HAP-1 (cell line): ENCODE measurements at regions not wholly inside any gene's neighbourhood (a gene's known extent, or its start where the extent isn't known, plus 50 kb on each side); places are given as distances from the start of the nearest gene placed in this dataset.
"Not testable (repeated sequence)": the region's sequence is repeated elsewhere in the genome, so short reads cannot be mapped to it uniquely, and the experiment has no call there.

Experiments
- DNase-seq, 2 experiments: peaks; one replicate each; pipeline ENCODE4 v3.0.0-alpha.2; 2016 to 2020; ENCODE audit warnings: low spot score in 2 of 2
- H3K27me3 ChIP-seq: fragments of 250-450 bp; sonication (Bioruptor Pico); 2 replicates; pipeline ENCODE4 v1.5.1; 2020; ENCODE audit warnings: low read depth, mild to moderate bottlenecking, moderate library complexity
- H3K36me3 ChIP-seq: fragments of 250-450 bp; sonication (Bioruptor Pico); replicated peaks from 2 replicates; pipeline ENCODE4 v1.5.1; 2020; ENCODE audit warnings: mild to moderate bottlenecking
- H3K4me1 ChIP-seq: fragments of 250-450 bp; sonication (Bioruptor Pico); 2 replicates; pipeline ENCODE4 v1.5.1; 2020; ENCODE audit warnings: mild to moderate bottlenecking
- H3K4me3 ChIP-seq: fragments of 250-450 bp; sonication (Bioruptor Pico); 2 replicates; pipeline ENCODE4 v1.5.1; 2020; ENCODE audit warnings: mild to moderate bottlenecking, moderate library complexity
- H3K9me3 ChIP-seq: fragments of 250-450 bp; sonication (Bioruptor Pico); 2 replicates; pipeline ENCODE4 v1.5.1; 2020; ENCODE audit warnings: mild to moderate bottlenecking, moderate library complexity
- in situ Hi-C: fragments of 300-500 bp; cut with MboI; formaldehyde crosslinking; loops from 3 replicates; pipeline ENCODE4 v1.14.3; 2020; ENCODE audit warnings: low sequenced_read_pairs, inconsistent platforms, mixed read lengths

- H3K9me3 ChIP-seq, H3K27me3 ChIP-seq, H3K4me1 ChIP-seq, H3K4me3 ChIP-seq, H3K36me3 ChIP-seq, in situ Hi-C loops, DNase-seq: not testable (repeated sequence)
These were observed 136.0 kb downstream of the ATP6V0E2 start for GRCh38 chr7:150009620-150010303.

- H3K9me3 ChIP-seq, in situ Hi-C loops, H3K4me1 ChIP-seq, DNase-seq, H3K27me3 ChIP-seq, H3K4me3 ChIP-seq, H3K36me3 ChIP-seq: not testable (repeated sequence)
These were observed 143.0 kb downstream of the ATP6V0E2 start for GRCh38 chr7:150016651-150017189.

GRCh38 chr7:150020210-150020609, 146.4 kb downstream of the ATP6V0E2 start:
- in situ Hi-C loops, H3K36me3 ChIP-seq, H3K9me3 ChIP-seq, H3K4me1 ChIP-seq, DNase-seq, H3K4me3 ChIP-seq, H3K27me3 ChIP-seq: not testable (repeated sequence)

DNA sequence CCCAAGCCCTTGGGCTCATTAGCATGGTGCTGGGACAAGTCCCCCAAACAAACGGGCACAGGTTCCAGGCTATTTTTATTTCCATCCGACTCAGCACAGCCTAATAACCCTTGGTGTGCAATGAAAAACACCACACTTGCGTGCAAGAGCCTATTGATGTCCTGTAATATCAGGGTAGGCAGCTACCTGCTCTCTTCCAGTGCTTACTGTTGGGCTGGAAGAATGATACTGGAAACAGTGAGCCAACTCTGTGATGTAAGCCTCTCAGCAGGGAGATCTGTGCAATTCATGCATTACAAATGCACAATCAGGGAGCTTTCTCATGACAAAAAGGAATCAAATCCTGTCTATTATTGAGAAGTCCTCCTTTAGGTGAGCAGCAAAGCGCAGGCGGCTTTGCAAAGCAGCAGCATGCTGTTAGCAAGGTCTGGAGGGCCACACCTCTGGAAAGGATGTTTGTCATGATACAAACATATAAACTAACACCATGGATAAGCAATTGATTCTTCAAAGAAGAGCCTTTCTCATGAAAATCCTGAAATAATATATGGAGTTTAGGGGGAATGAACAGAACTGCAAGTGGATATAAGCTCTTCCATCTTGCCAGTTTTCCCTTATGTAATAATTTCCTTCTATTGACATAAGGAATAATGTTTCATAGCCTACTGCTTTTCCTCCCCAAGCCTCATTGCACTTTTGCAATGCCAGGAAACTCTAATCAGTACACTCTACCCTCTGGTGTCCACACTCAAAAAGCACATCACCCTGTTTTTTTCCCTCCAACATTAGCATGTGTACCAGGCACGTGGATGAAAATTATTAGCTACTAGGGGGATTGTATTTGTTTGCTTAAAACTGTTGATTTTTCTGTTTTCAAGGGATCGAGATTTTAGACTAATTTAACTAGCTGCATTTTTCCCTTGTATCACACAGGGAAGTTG, 151.1 kb downstream of the ATP6V0E2 start:
- in situ Hi-C loops, H3K4me1 ChIP-seq: not testable (repeated sequence)

GRCh38 chr7:150025802-150026201, 152.0 kb downstream of the ATP6V0E2 start:
- H3K36me3 ChIP-seq, H3K27me3 ChIP-seq, H3K4me1 ChIP-seq, DNase-seq, H3K9me3 ChIP-seq, H3K4me3 ChIP-seq, in situ Hi-C loops: not testable (repeated sequence)

More for the DNA sequence above, 151.1 kb downstream of the ATP6V0E2 start:
- not testable (repeated sequence) for DNase-seq, H3K9me3 ChIP-seq, H3K27me3 ChIP-seq, H3K4me3 ChIP-seq, H3K36me3 ChIP-seq

- H3K27me3 ChIP-seq, H3K4me1 ChIP-seq, DNase-seq, H3K9me3 ChIP-seq, H3K4me3 ChIP-seq, H3K36me3 ChIP-seq, in situ Hi-C loops: not testable (repeated sequence)
These were observed 154.7 kb downstream of the ATP6V0E2 start for GRCh38 chr7:150028344-150029012.

DNA sequence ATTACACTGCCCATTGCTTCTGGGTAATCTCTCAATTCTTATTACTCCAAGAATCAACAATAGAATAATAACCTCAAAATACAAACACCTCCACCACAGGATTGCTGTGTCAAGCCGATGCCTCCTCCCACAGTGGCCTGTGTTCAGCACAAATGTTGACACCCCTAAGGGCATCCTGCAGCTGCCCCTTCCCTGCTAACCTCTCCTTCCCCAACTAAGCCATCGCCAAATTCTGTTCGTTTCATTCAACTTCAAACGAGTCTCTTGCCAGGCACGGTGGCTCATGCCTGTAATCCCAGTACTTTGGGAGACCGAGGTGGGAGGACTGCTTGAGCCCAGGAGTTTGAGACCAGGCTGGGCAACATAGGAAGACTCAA, 155.2 kb downstream of the ATP6V0E2 start:
- H3K4me1 ChIP-seq, DNase-seq, H3K36me3 ChIP-seq, H3K27me3 ChIP-seq, in situ Hi-C loops, H3K9me3 ChIP-seq, H3K4me3 ChIP-seq: not testable (repeated sequence)

- in situ Hi-C loops, H3K36me3 ChIP-seq, H3K4me3 ChIP-seq, H3K4me1 ChIP-seq, DNase-seq, H3K9me3 ChIP-seq, H3K27me3 ChIP-seq: not testable (repeated sequence)
These were observed 158.0 kb downstream of the ATP6V0E2 start for GRCh38 chr7:150031733-150032132.

GRCh38 chr7:150033711-150034110, 159.9 kb downstream of the ATP6V0E2 start:
- H3K36me3 ChIP-seq, H3K4me3 ChIP-seq, in situ Hi-C loops, H3K27me3 ChIP-seq, H3K9me3 ChIP-seq, H3K4me1 ChIP-seq, DNase-seq: not testable (repeated sequence)

- H3K27me3 ChIP-seq, H3K36me3 ChIP-seq, H3K4me3 ChIP-seq, in situ Hi-C loops, DNase-seq, H3K4me1 ChIP-seq, H3K9me3 ChIP-seq: not testable (repeated sequence)
These were observed 162.0 kb downstream of the ATP6V0E2 start for GRCh38 chr7:150035769-150036168.

- H3K4me1 ChIP-seq, in situ Hi-C loops, H3K27me3 ChIP-seq, H3K4me3 ChIP-seq, H3K36me3 ChIP-seq, H3K9me3 ChIP-seq, DNase-seq: not testable (repeated sequence)
These were observed 165.3 kb downstream of the ATP6V0E2 start for GRCh38 chr7:150039061-150039460.

GRCh38 chr7:150042281-150042680, 168.5 kb downstream of the ATP6V0E2 start:
- H3K4me3 ChIP-seq, H3K9me3 ChIP-seq, in situ Hi-C loops, H3K4me1 ChIP-seq, DNase-seq, H3K36me3 ChIP-seq, H3K27me3 ChIP-seq: not testable (repeated sequence)

DNA sequence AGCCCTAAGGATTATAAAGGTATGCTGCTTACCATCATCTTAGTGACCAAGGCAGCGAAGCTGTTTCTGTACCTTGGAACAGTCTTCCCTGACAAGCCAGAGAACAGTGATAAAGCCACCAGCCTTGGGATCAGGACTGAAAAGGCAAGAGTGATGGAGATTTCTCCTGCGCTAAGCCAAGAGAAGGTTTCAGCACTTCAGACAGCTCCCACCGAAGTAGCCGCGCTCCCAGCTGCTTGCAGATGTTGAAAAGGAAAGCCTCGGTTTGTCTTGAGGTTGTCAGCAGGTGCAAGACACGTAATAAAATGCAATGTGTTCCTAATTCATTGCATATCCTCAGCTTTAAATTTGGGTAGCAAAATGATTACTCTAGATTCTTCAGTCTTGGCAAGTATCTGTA, 171.0 kb downstream of the ATP6V0E2 start:
- H3K9me3 ChIP-seq, H3K4me1 ChIP-seq, H3K36me3 ChIP-seq, H3K27me3 ChIP-seq, in situ Hi-C loops, H3K4me3 ChIP-seq: not testable (repeated sequence)
- DNase-seq: peak; percentile 11 to 34

GRCh38 chr7:150045596-150045995, 171.8 kb downstream of the ATP6V0E2 start:
- H3K27me3 ChIP-seq, H3K4me3 ChIP-seq, H3K4me1 ChIP-seq, H3K36me3 ChIP-seq, DNase-seq, H3K9me3 ChIP-seq, in situ Hi-C loops: not testable (repeated sequence)
